ENCODE measurements at regions not wholly inside any gene's neighbourhood (a gene's known extent, or its start where the extent isn't known, plus 50 kb on each side); places are given as distances from the start of the nearest gene placed in this dataset.

DNA sequence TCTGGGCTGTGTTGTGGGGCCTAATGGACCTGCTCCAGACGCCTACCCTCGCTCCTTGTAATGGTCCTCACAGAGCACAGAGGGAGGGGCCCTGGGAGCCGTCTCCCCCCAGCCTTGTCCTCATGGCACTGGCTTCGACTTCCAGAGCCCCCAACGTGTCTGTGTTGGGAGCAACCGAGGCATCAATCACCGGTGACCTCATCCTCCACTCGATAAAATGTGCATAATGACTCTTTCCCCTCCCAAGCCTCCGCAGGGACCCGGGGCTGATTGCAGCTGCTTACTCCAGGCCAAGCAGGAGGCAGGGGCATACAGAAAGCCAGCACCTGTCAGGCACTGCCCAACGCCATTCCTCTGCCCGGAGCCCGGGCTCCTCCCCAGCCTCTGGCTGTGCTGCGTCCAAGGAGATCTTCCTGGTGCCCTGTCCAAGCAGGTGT is 271.7 kb downstream of the NDUFA10 start:
- TF ChIP-seq, protein P1, sequence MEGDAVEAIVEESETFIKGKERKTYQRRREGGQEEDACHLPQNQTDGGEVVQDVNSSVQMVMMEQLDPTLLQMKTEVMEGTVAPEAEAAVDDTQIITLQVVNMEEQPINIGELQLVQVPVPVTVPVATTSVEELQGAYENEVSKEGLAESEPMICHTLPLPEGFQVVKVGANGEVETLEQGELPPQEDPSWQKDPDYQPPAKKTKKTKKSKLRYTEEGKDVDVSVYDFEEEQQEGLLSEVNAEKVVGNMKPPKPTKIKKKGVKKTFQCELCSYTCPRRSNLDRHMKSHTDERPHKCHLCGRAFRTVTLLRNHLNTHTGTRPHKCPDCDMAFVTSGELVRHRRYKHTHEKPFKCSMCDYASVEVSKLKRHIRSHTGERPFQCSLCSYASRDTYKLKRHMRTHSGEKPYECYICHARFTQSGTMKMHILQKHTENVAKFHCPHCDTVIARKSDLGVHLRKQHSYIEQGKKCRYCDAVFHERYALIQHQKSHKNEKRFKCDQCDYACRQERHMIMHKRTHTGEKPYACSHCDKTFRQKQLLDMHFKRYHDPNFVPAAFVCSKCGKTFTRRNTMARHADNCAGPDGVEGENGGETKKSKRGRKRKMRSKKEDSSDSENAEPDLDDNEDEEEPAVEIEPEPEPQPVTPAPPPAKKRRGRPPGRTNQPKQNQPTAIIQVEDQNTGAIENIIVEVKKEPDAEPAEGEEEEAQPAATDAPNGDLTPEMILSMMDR (IDR thresholded peaks at IDR 0.05), result no peak
- no peak for TF ChIP-seq EZH2 (IDR thresholded peaks at IDR 0.05)

All from neural progenitor cell (in vitro differentiated cells).